ENCODE measurements at regions not wholly inside any gene's neighbourhood (a gene's known extent, or its start where the extent isn't known, plus 50 kb on each side); places are given as distances from the start of the nearest gene placed in this dataset.

DNA sequence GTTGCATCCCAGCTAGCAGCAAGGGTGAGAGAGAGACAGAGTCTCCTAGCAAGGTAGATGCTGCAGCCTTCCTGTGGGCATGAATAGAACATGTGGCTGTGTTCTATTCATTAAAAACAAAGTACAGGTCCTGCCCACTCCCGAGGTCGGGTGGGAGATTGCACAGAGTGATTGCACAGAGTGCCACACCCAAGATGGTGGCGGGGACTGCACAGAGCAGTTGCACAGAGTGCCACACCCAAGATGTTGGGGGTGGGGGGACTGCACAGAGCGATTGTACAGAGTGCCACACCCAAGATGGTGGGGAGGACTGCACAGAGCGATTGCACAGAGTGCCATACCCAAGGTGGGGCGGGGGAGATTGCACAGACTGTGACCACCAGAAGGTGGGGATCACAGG lies 410.8 kb upstream of the EEF2KMT start:
- no peak overlapping the region for H3K27ac ChIP-seq (ENCODE audit: poor library complexity, severe bottlenecking)
- no peaks in the 10 kb centered on the region for H3K36me3 ChIP-seq (ENCODE audit: low read depth)
- no peaks in the 10 kb centered on the region for H3K9me3 ChIP-seq (ENCODE audit: severe bottlenecking)
- DNase-seq (ENCODE audit: low spot score) (no peak), ATAC-seq (ENCODE audit: low read depth) (no peak)
- TF ChIP-seq, protein P1, sequence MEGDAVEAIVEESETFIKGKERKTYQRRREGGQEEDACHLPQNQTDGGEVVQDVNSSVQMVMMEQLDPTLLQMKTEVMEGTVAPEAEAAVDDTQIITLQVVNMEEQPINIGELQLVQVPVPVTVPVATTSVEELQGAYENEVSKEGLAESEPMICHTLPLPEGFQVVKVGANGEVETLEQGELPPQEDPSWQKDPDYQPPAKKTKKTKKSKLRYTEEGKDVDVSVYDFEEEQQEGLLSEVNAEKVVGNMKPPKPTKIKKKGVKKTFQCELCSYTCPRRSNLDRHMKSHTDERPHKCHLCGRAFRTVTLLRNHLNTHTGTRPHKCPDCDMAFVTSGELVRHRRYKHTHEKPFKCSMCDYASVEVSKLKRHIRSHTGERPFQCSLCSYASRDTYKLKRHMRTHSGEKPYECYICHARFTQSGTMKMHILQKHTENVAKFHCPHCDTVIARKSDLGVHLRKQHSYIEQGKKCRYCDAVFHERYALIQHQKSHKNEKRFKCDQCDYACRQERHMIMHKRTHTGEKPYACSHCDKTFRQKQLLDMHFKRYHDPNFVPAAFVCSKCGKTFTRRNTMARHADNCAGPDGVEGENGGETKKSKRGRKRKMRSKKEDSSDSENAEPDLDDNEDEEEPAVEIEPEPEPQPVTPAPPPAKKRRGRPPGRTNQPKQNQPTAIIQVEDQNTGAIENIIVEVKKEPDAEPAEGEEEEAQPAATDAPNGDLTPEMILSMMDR (IDR thresholded peaks at IDR 0.05; ENCODE audit: poor library complexity, severe bottlenecking), result no peak
- H3K27me3 ChIP-seq (ENCODE audit: insufficient read depth, poor library complexity, severe bottlenecking), result no peaks in the 10 kb centered on the region
- H3K4me3 ChIP-seq (ENCODE audit: severe bottlenecking), result no peak overlapping the region
- H3K4me1 ChIP-seq (ENCODE audit: insufficient read depth, poor library complexity, severe bottlenecking), result no peaks in the 10 kb centered on the region

DNA sequence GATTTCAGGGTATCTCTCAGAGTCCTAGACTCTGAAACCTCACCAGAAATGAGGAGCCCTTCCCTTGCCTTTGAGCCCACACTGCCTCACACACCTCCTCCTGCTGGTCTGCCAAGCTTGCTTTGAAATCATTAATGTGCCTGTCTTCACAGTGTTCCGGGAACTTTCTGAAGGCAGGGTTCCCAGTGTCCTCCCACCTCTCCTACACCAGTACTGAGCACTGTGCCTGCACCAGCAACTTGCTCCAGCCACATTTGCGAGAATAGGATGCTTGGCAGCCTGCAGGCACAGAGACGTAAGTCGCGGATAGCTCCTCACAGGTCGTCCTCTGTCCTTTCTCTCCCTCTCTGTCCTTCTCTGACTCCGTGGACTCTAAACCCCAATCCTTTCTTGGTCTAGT lies 408.4 kb upstream of the EEF2KMT start:
- Histone ChIP-seq H3K4me3 (ENCODE audit: severe bottlenecking) (no peak overlapping the region), H3K27me3 (ENCODE audit: insufficient read depth, poor library complexity, severe bottlenecking) (no peaks in the 10 kb centered on the region), H3K9me3 (ENCODE audit: severe bottlenecking) (no peaks in the 10 kb centered on the region), H3K4me1 (ENCODE audit: insufficient read depth, poor library complexity, severe bottlenecking) (no peaks in the 10 kb centered on the region), H3K27ac (ENCODE audit: poor library complexity, severe bottlenecking) (no peak overlapping the region), H3K36me3 (ENCODE audit: low read depth) (no peaks in the 10 kb centered on the region)
- TF ChIP-seq, protein P1 (IDR thresholded peaks at IDR 0.05; ENCODE audit: poor library complexity, severe bottlenecking), result no peak
- DNase-seq (ENCODE audit: low spot score) (no peak), ATAC-seq (ENCODE audit: low read depth) (no peak)

GRCh38 chr16:5505091-5505887 lies 407.7 kb upstream of the EEF2KMT start:
- no peak overlapping the region for H3K4me3 ChIP-seq (ENCODE audit: severe bottlenecking)
- no peaks in the 10 kb centered on the region for H3K4me1 ChIP-seq (ENCODE audit: insufficient read depth, poor library complexity, severe bottlenecking)
- H3K36me3 ChIP-seq (ENCODE audit: low read depth), result no peaks in the 10 kb centered on the region
- TF ChIP-seq, protein P1 (IDR thresholded peaks at IDR 0.05; ENCODE audit: poor library complexity, severe bottlenecking), result no peak
- no peaks in the 10 kb centered on the region for H3K9me3 ChIP-seq (ENCODE audit: severe bottlenecking)
- DNase-seq (ENCODE audit: low spot score), result no peak
- no peaks in the 10 kb centered on the region for H3K27me3 ChIP-seq (ENCODE audit: insufficient read depth, poor library complexity, severe bottlenecking)
- no peak overlapping the region for H3K27ac ChIP-seq (ENCODE audit: poor library complexity, severe bottlenecking)
- no peak for ATAC-seq (ENCODE audit: low read depth)

- Histone ChIP-seq H3K4me1 (ENCODE audit: insufficient read depth, poor library complexity, severe bottlenecking) (no peaks in the 10 kb centered on the region), H3K27me3 (ENCODE audit: insufficient read depth, poor library complexity, severe bottlenecking) (no peaks in the 10 kb centered on the region), H3K36me3 (ENCODE audit: low read depth) (no peaks in the 10 kb centered on the region), H3K9me3 (ENCODE audit: severe bottlenecking) (no peaks in the 10 kb centered on the region), H3K4me3 (ENCODE audit: severe bottlenecking) (no peak overlapping the region), H3K27ac (ENCODE audit: poor library complexity, severe bottlenecking) (no peak overlapping the region)
- DNase-seq (ENCODE audit: low spot score), result no peak
- TF ChIP-seq, protein P1 (IDR thresholded peaks at IDR 0.05; ENCODE audit: poor library complexity, severe bottlenecking), result no peak
- ATAC-seq (ENCODE audit: low read depth), result peak; percentile 33; the same call in 1 of the 3 replicates
These were observed 406.6 kb upstream of the EEF2KMT start for GRCh38 chr16:5504064-5504781.
